Hepatocyte (in vitro differentiated cells): ENCODE measurements at regions not wholly inside any gene's neighbourhood (a gene's known extent, or its start where the extent isn't known, plus 50 kb on each side); places are given as distances from the start of the nearest gene placed in this dataset.

Experiments
- DNase-seq: peaks from one replicate; pipeline ENCODE4 v3.0.0-alpha.2; 2016; ENCODE audit warnings: low spot score
- H2AFZ ChIP-seq: fragments of 200-600 bp; sonication (generic); 2 replicates; pipeline ENCODE4 v1.6.0; 2016; ENCODE audit warnings: antibody characterized with exemption, mild to moderate bottlenecking
- H3K27ac ChIP-seq: fragments of 200-600 bp; sonication (generic); 2 replicates; pipeline ENCODE4 v1.5.1; 2016; ENCODE audit warnings: mild to moderate bottlenecking
- H3K27me3 ChIP-seq: fragments of 200-600 bp; sonication (generic); 2 replicates; pipeline ENCODE4 v1.6.1; 2016
- H3K36me3 ChIP-seq: fragments of 200-600 bp; sonication (generic); replicated peaks from 2 replicates; pipeline ENCODE4 v1.5.1; 2016; ENCODE audit warnings: low read depth; ENCODE audit not compliant: insufficient read depth
- H3K4me1 ChIP-seq: fragments of 200-600 bp; sonication (generic); 2 replicates; pipeline ENCODE4 v1.5.1; 2016; ENCODE audit warnings: mild to moderate bottlenecking, moderate library complexity; ENCODE audit not compliant: insufficient read depth
- H3K4me2 ChIP-seq: fragments of 200-600 bp; sonication (generic); 2 replicates; pipeline ENCODE4 v1.6.0; 2016
- H3K4me3 ChIP-seq: fragments of 200-600 bp; sonication (generic); 2 replicates; pipeline ENCODE4 v1.5.1; 2016; ENCODE audit warnings: mild to moderate bottlenecking
- H3K79me2 ChIP-seq: fragments of 200-600 bp; sonication (generic); 2 replicates; pipeline ENCODE4 v1.6.0; 2017; ENCODE audit warnings: mild to moderate bottlenecking
- H3K9me2 ChIP-seq: fragments of 200-600 bp; sonication (generic); replicated peaks from 2 replicates; pipeline ENCODE4 v1.6.0; 2017; ENCODE audit warnings: mild to moderate bottlenecking; ENCODE audit not compliant: insufficient read depth
- H3K9me3 ChIP-seq: fragments of 200-600 bp; sonication (generic); 2 replicates; pipeline ENCODE4 v1.5.1; 2016; ENCODE audit warnings: low read depth, mild to moderate bottlenecking
- H4K20me1 ChIP-seq: fragments of 200-600 bp; sonication (generic); 2 replicates; pipeline ENCODE4 v1.6.0; 2016; ENCODE audit warnings: mild to moderate bottlenecking; ENCODE audit not compliant: insufficient read depth, poor library complexity, severe bottlenecking
- EZH2 ChIP-seq: fragments of 200-600 bp; sonication (generic); IDR thresholded peaks from 2 replicates; pipeline ENCODE4 v1.6.1; 2016; ENCODE audit warnings: antibody characterized with exemption, mild to moderate bottlenecking, borderline replicate concordance
- EZH2phosphoT487 ChIP-seq: fragments of 200-600 bp; sonication (generic); IDR thresholded peaks from one replicate; pipeline ENCODE4 v1.6.1; 2018; ENCODE audit warnings: antibody characterized with exemption, mild to moderate bottlenecking, low read depth, moderate library complexity; ENCODE audit not compliant: unreplicated experiment, severe bottlenecking
- WGBS: methylation state at CpG from one replicate; pipeline ENCODE4 v1.1.6; 2016; ENCODE audit warnings: low lambda C conversion rate; ENCODE audit errors: missing lambda C conversion rate; 5-methylcytosine and 5-hydroxymethylcytosine counted together
- TF ChIP-seq, protein P1 (sequence below): fragments of 200-600 bp; sonication (generic); IDR thresholded peaks from 2 replicates; pipeline ENCODE4 v1.5.1; 2016; ENCODE audit warnings: antibody characterized with exemption, mild to moderate bottlenecking; ENCODE audit not compliant: poor library complexity

- WGBS, result 94% methylated on average over 4 of the region's 4 CpGs
- no peaks in the 10 kb centered on the region for H3K4me1 ChIP-seq
- no peak for TF ChIP-seq EZH2
- TF ChIP-seq, protein P1, sequence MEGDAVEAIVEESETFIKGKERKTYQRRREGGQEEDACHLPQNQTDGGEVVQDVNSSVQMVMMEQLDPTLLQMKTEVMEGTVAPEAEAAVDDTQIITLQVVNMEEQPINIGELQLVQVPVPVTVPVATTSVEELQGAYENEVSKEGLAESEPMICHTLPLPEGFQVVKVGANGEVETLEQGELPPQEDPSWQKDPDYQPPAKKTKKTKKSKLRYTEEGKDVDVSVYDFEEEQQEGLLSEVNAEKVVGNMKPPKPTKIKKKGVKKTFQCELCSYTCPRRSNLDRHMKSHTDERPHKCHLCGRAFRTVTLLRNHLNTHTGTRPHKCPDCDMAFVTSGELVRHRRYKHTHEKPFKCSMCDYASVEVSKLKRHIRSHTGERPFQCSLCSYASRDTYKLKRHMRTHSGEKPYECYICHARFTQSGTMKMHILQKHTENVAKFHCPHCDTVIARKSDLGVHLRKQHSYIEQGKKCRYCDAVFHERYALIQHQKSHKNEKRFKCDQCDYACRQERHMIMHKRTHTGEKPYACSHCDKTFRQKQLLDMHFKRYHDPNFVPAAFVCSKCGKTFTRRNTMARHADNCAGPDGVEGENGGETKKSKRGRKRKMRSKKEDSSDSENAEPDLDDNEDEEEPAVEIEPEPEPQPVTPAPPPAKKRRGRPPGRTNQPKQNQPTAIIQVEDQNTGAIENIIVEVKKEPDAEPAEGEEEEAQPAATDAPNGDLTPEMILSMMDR, result no peak
- TF ChIP-seq EZH2phosphoT487, result no peak
Observed at GRCh38 chr18:56089612-56090258, 501.7 kb upstream of the TCF4 start.

GRCh38 chr18:56086786-56087185 lies 498.8 kb upstream of the TCF4 start:
- no peaks in the 10 kb centered on the region for H4K20me1 ChIP-seq
- H3K9me2 ChIP-seq, result no peaks in the 10 kb centered on the region
- WGBS, result 91% methylated on average over 7 of the region's 7 CpGs
- H3K36me3 ChIP-seq, result no peaks in the 10 kb centered on the region
- no peak overlapping the region for H3K4me3 ChIP-seq
- H3K4me1 ChIP-seq, result peaks cover 4% of the 10 kb centered on the region
- TF ChIP-seq EZH2phosphoT487, result no peak
- TF ChIP-seq, protein P1, result no peak
- no peak for TF ChIP-seq EZH2
- H2AFZ ChIP-seq, result no peak overlapping the region
- no peaks in the 10 kb centered on the region for H3K27me3 ChIP-seq
- no peaks in the 10 kb centered on the region for H3K9me3 ChIP-seq
- H3K27ac ChIP-seq, result no peak overlapping the region
- no peak for DNase-seq
- H3K79me2 ChIP-seq, result no peaks in the 10 kb centered on the region
- H3K4me2 ChIP-seq, result no peak overlapping the region

More at GRCh38 chr18:56089612-56090258, 501.7 kb upstream of the TCF4 start:
- Histone ChIP-seq H3K4me2 (no peak overlapping the region), H4K20me1 (no peaks in the 10 kb centered on the region), H3K27ac (no peak overlapping the region), H2AFZ (no peak overlapping the region), H3K27me3 (no peaks in the 10 kb centered on the region), H3K79me2 (no peaks in the 10 kb centered on the region), H3K36me3 (no peaks in the 10 kb centered on the region), H3K9me2 (no peaks in the 10 kb centered on the region), H3K9me3 (no peaks in the 10 kb centered on the region), H3K4me3 (no peak overlapping the region)
- no peak for DNase-seq

DNA sequence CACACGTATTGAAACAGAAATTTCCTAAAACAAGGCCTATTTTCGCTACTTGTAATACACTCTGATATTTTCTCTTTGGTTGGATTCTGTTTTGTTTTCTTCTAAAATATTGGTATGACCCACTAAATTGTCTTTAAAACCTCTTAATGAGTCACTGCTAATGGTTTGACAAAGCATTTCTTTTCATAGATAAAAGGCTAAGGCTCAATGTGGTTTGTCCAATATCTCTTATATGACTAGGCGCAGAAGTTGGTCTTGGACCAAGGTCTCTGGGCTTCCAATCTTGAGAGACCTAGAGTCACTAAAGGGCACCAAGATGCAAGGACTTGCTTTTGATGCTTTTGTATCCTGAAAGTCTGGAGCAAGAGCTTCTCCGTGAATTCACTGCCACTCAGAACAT lies 498.2 kb upstream of the TCF4 start:
- Histone ChIP-seq H3K79me2 (no peaks in the 10 kb centered on the region), H4K20me1 (no peaks in the 10 kb centered on the region), H3K9me2 (no peaks in the 10 kb centered on the region), H3K9me3 (no peaks in the 10 kb centered on the region), H3K4me3 (no peak overlapping the region), H3K27me3 (no peaks in the 10 kb centered on the region), H3K4me2 (no peak overlapping the region), H2AFZ (no peak overlapping the region), H3K36me3 (no peaks in the 10 kb centered on the region), H3K4me1 (peaks cover 4% of the 10 kb centered on the region), H3K27ac (no peak overlapping the region)
- WGBS, result 97% methylated on average over 4 of the region's 4 CpGs
- DNase-seq, result no peak
- no peak for TF ChIP-seq EZH2phosphoT487
- TF ChIP-seq, protein P1, result no peak
- no peak for TF ChIP-seq EZH2
